Fibroblast of peridontal ligament (primary cell): ENCODE measurements at regions not wholly inside any gene's neighbourhood (a gene's known extent, or its start where the extent isn't known, plus 50 kb on each side); places are given as distances from the start of the nearest gene placed in this dataset.
"Not testable (repeated sequence)": the region's sequence is repeated elsewhere in the genome, so short reads cannot be mapped to it uniquely, and the experiment has no call there.

Experiments
- DNase-seq: peaks from one replicate; pipeline ENCODE4 v3.0.0-alpha.2; 2010; ENCODE audit errors: extremely low read depth

DNA sequence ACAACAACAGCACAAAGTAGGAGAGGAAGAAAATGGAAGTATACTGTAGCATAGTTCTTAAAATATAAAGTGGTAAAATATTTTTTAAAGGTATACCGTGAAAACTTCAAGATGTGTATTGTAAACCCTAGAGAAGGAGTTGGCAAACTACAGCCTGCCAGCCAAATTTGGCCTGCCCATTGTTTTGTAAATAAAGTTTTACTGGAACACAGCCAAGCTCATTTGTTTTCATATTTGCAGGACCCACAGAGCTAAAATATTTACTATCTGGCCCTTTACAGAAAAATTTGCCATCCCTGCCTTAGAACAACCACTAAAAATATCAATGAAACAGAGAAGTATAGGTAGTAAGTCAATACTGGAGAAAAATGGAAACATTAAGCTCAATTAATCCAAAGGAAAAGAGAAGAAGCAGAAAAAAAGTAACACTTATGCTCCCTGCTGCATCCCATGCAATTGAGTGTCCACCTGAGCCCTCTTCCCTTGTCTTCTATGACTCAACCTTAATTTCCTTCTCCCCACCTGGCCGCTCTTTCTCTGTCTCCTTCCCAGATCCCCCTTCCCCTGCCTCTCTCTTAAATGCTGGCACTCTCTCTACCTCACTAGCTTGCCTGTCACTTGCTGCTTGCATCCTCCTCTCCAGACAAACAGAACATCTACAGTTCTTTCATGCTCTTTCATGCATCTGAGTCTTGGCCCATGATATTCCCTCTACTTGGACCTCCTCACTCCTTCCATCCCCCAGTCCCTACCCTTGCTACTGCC lies 50.6 kb upstream of the FER start:
- no peak for DNase-seq

DNA sequence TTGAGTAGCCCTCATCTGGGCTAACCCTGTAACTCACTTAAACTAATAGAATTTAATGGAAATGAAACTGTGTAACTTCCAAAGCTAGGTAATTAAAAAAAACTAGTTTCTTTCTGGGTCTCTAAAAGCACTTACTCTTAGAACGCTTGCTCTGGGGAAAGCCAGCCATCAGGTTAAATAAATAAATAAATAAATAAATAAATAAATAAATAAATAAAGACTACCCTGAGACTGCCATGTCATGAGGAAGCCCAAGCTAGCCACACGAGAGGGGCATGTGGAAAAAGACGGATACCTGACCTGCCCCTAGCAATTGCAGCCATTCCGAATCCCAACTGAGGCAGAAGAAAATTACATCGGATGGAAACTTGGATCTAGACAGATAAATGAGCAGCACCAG lies 51.3 kb upstream of the FER start:
- no peak for DNase-seq

DNA sequence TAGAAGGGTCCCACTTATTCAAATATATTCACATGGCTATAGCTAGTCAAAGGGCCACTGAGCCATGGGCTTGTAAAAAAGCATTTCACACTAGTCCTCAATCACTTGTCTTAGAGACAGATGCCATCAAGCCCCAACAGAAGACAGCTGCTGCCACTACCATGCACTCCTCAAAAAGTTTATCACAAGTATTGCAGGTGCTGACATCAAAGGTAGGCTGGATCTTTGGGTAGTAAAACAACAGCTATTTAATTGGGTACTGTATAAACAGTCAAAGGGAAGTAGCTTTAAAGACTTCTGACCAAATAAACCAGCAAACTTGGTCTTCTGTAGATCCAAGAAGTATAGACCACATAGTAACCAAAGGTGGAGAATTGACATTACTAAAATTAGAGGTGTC lies 59.2 kb upstream of the FER start:
- no peak for DNase-seq

DNA sequence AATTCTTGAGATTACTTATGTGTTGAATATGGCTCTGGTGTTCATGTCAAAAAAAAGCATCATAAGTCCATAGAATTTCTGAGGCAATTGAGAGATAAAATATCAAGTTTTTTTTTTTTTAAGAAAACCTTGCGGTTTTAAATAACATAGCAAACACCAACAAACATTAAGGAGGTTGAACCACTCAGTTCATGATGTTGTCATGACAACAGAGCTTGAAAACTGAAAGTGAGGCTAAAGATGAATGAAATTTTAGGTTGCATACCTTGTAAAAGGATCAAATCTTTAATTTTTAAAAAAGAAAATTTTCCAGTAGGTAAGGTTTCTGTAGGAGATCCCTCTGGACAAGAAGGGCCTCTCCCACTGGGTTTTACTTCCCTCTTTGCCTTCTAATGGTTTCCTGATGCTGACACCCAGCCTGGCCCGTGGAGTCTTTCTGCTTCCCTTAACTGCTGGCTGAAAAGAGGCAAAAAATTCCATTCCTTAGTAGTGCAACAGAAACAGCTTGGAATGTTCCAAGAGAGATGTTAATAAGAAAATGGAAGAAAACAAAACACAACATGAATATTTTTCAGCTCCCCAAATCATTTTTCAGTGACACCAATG lies 60.0 kb upstream of the FER start:
- DNase-seq: peak; percentile 46

DNA sequence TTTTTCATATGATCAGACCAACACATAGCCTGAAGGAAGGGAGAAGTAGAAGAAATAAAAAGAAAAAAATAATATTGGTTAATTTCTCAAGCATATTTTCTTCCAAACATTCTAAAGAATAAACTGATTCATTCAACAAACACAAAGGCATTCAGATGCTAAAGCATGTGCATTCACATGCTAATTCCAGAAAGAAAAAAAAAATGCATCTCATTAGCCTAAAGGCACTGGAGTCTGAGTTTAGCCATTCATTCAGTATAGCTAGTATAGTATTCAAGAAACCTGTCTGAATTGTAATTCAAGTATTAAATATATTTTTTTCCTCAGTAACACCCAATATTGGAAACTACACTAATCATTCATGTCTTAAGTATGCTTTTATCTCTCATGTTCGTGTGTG lies 61.0 kb upstream of the FER start:
- DNase-seq: no peak

DNA sequence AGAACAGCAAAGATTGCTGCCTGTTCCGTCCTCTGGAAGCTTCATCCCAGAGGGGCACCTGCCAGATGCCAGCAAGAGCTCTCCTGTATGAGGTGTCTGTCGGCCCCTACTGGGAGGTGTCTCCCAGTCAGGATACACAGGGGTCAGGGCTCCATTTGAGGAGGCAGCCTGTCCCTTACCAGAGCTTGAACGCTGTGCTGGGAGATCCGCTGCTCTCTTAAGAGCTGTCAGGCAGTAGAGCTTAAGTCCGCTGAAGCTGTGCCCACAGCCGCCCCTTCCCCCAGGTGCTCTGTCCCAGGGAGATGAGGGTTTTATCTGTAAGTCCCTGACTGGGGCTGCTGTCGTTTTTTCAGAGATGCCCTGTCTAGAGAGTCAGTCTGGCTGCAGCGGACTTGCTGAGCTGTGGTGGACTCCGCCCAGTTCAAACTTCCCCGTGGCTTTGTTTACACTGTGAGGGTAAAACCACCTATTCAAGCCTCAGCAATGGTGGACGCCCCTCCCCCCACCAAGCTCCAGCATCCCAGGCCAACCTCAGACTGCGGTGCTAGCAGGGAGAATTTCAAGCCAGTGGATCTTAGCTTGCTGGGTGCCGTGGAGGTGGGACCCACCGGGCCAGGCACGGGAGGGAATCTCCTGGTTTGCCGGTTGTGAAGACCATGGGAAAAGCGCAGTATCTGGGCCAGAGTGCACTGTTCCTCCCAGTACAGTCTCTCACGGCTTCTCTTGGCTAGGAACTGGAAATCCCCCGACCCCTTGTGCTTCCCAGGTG lies 62.1 kb upstream of the FER start:
- not testable (repeated sequence) for DNase-seq

DNA sequence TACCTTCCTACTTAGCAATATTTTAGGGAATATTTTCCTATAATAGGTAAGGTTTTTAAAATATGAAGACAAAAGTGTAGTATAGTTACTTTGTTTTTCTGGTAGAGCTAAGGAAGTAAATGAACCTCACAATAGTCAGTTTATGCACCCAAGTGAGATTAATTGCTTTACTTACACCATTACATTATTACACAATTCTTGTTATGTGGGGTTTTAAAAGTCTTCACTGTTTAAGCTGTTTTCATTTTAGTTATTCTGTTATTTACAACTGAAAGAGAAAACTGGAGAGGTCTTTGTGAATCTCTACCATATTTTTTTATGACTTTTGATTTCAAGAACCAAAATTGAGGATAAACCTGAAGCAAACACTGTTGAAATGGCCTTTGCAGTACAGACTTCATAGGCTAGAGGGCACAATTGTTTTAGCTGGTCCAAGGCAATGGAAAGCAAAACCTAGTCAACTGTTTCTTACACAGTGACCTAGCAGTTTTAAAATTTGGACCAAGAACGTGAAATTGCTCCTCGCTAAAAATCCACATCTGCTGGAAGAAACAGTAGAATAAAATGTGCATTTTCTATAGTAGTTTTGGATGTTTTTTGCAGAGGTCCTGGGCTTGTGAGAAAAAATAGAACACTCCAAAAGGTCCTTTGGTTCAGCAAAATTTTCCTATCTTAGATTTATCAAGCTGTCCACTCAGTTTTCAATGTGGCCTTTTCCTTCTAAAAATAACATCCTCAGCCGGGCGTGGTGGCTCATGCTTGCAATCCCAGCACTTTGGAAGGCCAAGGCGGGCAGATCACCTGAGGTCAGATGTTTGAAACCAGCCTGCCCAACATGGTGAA lies 66.4 kb upstream of the FER start:
- DNase-seq: peak; percentile 89

DNA sequence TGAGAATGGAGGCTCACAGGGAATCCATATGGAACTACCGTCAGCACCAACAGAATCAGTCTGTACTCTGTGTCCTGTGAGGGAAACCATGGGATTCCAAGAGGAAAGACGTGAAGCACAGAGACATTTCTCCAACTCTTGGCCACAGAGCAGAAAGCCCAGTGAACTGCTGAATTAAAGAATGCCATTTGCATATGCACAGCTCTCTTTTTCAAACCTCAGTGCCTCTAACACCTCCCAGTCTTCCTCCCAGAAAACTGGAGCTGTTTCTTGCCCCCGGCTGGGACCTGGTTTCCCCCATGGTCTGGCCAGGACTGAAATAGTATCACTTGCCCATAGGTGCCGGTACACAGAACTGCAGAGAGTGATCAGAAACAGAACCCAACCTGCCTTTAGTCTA lies 69.6 kb upstream of the FER start:
- DNase-seq: no peak

DNA sequence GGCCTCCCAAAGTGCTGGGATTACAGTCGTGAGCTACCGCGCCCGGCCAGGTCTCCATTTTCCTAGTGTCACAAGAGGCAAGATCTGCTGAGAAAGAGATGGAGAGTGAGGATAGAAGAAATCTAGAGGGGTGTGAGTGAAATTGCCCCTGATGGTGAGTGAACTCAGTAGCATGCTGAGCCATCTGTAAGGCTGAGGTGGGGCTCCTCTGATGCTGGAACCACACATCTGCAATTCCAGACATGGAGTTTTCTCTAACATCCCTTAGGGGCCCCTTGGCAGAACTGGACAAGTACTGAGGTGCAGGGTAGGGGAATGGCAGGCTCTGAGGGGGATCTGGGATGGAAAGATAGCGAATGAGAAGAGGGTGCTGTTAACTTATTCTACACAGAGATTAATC lies 72.0 kb upstream of the FER start:
- no peak for DNase-seq

DNA sequence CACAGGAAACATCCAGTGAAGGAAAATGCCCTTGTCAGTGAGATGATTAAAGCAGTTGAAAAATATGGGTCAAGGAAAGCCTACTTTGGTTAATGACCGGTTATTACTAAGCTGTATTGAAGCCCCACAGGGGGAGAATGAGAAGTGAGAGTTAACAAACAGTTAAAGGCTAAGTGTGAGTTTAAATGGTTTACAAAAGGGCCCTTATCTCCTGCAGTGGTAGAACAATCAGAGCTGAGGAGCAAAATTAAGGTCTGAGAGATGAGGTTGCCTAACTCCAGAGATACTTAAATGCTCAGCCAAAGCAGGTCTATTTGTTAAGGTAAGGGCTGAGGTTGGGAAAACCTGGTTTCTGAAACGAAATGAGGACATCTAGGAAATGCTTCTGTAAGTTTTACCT lies 75.1 kb upstream of the FER start:
- no peak for DNase-seq

DNA sequence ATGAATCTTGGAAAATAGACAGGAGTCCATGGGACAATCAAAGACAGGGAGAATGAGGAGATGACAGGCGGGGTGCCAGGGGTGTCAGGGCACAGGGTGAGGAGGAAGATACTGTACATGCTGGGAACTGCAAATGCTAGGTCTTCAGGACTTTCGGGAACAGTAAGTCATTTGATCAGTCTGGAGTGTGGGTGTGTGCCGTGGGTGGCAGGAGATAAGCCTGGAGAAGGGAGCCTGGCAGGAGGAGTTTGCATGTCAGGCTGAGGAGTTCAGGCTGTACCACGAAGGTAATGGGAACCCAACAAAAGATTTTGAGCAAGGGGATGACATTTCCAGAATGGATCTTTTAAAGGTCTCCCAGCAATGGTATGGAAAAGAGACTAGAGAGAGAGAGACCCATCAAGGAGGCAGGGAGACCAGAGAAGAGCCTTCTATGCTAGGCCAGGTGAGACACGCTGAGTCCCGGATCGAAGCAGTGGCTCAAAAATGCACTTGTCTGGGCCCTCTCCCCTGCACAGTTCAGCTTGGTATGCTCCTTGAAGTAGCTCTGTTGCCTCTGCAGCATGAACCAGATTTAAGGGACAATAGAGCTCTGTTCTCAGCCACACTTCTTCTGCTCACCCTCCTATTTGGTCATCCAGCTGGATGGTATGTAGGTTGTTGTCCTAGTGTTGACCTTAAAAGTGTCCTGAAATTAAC lies 77.0 kb upstream of the FER start:
- DNase-seq: no peak

DNA sequence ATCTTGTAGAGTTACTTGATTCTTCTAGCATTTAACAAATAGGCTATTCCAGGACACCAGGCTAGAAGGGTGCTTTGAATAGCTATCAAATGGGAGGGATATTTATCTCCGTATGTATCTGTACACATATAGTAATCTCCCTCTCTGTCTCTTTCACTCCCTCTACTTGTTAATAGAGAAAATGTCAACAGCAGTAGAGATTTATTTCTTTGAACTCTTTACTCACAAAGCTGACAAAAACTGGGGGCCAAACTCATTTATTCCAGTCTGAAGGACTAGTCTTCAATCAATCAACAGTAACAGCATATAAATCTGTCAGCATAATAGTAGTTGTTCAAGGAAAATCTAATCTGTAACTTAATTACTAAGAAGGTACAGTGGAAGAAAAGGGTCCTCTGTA lies 78.2 kb upstream of the FER start:
- no peak for DNase-seq

DNA sequence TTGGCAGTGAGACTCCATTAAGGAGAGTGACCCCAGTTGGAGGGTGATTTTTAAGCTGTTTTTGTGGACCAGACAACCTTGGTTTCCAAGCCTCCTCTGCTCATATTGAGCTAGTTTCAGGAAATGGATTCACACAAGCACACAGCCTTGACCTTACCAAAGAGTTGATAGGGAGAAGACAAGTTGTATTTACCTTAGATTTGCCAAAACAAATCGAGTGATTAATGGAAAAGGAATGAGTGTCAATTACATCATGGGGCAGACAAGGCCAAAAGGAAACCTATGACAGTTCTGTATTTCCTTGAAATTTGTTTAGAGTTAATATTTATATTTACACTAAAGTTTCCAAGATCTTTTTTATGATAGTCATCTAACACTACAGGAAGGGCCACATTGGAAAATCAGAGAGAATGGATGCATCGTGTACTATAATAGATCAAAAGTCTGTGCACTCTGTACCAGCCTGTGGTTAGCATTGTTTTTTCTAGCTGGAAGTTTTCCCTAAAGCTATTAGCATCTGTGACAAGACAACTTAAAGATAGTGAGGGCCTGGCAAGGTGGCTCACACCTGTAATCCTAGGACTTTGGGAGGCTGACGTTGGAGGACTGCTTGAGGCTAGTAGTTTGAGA lies 86.0 kb upstream of the FER start:
- DNase-seq: peak; percentile 41

DNA sequence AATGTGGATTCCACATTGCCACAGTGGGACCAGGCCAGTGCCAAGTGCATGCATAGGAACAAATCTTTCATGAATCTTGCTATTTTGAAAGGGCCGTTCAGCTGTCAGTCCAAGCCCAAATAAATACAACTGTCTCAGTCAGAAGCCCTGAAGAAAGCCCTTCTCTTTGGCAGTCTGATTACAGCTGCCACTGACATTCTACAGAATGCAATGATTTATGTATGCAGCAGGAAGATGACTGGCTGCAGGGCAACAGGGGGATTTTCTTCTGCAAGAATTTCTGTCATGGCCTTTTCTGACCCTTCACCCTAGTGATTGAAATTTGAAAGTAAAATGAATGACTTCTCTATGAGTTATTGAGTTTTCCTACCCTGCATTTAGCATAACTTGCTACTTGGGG lies 86.7 kb upstream of the FER start:
- DNase-seq: no peak

DNA sequence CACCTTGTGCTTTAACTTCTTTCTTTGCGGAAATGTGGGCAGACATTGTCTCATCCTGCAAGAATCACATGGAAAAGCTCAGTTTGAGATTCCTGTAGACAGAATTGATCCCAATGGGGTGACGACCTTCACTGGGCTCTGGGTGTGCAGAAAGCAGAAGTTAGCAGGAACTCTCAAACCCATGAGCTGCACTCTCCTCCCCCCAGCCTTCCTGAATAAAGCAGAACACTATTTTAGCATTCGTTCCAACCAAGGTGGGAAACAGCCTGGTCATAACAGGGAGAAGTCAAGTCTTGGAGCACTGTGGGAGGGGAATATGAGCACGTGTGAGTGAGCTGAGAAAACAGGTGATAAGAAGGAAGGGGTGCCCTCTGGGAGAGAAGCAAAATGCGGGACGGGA lies 87.4 kb upstream of the FER start:
- DNase-seq: no peak

DNA sequence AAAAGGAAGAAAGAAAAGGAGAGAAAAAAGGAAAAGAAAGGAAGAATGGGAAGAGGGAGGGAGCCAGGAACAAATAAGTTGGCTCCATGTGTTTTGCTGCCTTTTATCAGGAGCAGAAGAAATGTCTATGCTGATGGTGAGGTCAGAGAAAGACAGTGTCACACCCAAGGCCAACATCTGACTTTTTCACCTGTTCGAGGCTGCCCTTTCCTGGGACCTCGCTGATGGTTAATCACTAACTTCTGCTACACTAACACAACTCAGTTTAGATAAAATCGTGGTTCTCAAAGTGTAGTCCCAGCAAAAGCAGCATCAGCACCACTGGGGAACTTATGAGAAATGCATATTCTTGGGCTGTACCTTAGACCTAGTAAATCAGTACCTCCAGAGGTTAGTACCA lies 88.2 kb upstream of the FER start:
- DNase-seq: no peak

DNA sequence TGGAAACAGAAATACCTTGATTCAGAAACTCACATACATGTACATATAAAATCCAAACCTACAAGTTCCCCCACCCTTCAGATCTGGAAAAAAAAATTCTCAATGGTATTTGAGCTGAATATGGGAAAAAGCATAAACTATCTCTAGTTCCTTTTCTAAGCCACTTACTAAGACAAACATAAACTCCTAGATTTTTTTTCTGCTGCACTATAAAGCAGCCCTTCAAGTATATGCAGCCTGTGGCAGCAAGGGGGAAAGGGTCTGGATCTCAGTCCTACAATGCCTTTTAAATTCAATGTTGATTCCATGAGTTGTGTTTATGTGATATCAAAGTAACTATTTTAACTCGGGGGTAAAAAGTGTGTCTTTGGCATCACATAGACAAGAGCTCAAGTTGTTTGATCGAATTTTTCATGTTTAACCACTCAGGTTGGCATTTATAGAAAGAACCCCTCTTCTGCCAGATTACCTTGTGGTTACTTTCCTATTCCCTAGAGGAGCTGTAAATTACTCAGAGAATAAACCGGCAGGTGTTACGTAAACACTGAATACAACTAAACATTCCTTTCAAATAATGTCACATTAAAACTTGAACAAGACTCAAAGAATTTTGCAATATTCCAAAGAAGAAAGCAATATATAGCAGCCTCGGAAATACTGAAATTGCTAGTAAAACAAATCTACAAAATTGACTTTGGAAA lies 91.8 kb upstream of the FER start:
- peak; percentile 67 for DNase-seq

DNA sequence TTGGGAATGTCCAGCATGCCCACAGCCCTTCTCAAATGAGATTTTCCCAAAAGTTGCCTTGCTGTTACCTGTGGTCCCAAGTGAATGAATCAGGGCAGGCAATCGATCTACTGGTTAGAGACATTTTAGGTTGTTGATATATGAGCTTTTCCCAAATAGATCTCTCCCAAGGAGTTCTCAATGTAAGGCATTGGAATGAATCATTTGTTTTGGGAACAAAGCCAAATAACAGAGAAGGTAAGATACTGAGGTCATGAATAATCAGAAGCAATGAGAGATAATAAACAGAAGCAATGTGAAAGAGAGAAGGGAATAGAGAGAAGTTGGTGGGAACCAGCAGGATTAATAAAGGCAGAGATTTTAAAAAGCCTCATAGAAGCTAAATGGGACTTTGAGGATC lies 93.6 kb upstream of the FER start:
- no peak for DNase-seq

DNA sequence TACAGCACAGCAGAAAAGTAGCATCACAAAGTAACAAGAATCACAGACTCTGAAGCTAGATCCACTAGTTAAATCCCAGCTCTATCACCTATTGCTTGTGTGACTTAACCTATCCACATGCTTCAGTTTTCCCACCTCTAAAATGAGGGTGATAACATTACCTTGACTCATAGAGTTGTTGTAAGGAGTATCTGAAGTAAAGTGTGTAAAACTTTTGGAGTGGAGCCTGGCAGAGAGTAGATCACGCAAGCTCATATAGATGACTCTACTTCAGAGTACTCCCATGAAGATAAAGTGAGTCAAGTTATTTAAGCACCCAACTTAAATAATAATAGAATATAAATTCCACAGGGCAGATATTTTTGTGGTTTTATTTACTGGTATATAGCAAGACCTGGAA lies 94.5 kb upstream of the FER start:
- DNase-seq: no peak

DNA sequence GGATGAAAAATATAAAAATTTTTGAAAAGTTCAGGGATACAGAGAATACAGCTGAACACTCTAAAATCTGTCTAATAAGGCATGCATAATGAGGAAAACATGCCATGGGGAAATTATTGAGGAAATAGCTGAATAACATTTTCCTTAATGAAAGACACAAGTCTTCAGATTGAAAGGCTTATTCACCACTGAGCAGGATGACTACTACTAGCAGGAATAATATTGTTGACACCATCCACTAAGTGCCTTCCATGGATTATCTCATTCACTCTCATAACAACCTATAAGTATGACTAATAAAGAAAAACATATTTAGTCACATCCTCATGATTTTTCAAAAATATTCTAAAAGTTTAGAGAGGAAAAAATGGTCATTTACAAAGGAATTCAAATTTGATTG lies 96.7 kb upstream of the FER start:
- DNase-seq: peak; percentile 43

DNA sequence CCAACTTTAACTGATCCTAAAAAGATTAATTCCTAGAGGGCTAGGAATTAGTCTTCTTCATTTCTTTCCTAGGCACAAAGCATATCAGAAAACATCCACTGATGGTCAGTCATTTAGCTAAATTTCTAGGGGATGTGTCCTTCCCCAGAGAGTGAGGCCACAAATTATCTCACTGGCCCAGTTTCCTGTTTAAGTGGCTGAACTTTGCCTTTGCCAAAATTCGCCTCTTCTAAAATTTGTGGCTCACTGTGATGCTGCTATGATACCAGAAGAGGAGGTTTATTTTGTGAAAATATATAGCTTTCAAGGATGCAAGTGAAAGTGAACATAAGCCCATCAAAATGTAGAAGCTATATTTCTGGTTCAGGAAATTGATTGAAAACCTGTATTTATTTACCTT lies 98.1 kb upstream of the FER start:
- no peak for DNase-seq
